ENCODE measurements at regions not wholly inside any gene's neighbourhood (a gene's known extent, or its start where the extent isn't known, plus 50 kb on each side); places are given as distances from the start of the nearest gene placed in this dataset.

DNA sequence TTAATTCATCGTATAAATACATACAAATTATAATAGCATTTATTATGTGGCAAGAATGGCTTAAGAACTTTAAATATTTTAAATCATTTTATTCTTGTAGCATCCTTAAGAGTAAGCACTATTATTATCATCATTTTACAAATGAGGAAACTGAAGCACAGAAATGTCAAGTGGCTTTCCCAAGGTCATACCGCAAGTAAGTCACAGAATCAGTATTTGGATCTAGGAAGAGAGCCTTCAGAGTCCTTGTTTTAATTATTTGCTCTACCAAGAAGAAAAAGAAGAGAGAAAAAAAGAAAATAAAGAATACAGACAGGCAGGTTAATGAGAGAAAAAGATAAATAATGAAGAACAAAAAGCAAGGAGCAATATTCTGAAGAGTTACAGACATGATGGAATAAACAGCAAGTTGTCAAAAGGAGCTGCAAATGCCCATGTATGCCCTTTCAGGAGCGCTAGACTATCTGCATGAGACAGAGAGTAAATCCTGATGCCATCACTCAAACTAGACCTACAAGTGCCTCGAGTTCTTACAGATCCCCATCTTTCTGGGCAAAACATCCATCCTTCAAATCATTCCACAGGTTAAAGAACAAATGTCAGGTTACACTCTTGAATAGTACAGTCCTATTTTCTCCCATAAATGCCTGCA lies 57.8 kb upstream of the ETAA1 start:
- DNase-seq (ENCODE audit: low read depth) = no peak

DNA sequence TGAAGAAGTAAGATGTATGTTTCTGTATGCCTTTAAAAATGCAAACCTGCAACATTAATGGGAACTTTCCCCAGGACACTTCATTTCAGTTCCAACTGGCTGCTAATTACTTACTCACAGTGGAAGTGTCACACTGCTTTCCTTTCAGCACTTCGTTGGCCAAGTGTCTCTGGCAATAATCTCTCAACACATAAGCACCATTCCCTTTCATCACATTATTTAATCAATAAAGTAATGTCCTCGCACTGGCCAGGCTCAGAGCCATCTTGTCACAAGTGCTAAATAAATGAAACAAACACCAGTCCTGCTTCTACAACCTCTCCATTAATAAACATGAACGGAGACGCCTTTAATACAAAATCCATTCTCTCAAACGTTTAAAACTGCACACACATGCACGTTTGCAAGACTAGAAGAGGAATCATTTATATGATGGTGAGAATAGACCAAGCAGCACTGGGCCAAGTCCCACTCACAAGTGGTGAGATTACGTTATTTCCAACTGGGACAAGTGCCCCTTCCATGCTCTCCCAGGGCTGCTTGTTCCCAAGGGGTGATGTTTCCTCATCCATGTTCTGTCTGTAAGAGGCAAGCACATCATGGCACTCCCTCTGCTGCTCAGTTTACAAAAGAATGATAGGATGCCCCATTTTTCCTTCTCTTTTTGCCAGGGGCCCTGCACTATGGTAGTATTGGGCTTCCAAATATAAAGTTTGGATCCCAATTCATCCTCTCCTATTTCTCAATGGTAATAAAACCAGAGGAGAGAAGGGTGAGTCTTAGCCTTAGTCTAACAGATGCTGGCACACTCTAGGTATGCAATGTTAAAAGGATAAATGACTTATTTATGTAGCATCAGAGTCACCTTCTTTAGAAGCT lies 56.8 kb upstream of the ETAA1 start:
- DNase-seq (ENCODE audit: low read depth) = no peak

GRCh38 chr2:67341012-67341318 lies 56.2 kb upstream of the ETAA1 start:
- no peak for DNase-seq (ENCODE audit: low read depth)

DNA sequence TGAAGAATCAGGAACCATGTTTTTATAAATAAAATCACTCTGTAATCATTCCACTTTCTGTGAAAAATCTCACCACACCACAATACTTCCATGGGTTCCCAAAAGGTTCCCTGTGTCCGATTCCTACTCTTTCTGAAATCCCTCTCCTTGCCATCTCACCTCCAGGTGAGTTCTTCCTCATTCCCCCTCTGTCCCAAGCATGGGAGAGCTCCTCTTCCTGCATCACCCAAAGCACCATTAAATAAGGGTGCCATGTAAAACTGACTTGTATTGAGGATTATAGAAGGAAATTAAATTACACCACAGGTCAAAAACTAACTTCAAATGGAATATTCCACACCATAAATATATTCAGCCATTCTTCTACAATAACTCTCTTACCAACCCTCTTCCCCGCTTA lies 55.8 kb upstream of the ETAA1 start:
- no peak for DNase-seq (ENCODE audit: low read depth)

GRCh38 chr2:67342394-67342793 lies 54.7 kb upstream of the ETAA1 start:
- no peak for DNase-seq (ENCODE audit: low read depth)

DNA sequence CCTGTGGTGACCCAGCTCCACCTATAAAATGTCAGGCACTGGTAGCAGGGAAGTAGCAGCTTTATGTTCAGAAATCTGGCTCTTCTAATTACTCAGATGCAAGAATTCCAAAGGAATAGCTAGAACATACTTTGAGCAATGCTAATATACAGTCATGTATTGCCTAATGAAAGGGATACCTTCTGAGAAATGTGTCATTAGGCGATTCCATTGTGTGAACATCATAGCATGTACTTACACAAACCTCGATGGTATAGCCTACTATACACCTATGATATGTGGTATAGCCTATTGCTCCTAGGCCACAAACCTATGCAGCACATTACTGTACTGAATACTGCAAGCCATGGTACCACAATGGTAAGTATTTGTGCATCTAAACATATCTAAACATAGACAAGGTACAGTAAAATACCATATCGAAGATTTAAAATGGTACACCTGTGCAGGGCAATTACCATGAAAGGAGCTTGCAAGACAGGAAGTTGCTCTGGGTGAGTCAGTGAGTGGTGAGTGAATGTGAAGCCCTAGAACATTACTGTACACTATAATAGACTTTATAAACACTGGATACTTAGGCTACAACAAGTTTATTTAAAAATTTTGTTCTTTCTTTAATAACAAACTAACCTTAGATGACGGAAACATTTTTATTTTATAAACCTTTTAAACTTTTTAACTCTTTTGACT lies 50.3 kb upstream of the ETAA1 start:
- DNase-seq (ENCODE audit: low read depth) = peak; percentile 47

Measured in EH (cell line).